ENCODE measurements at regions not wholly inside any gene's neighbourhood (a gene's known extent, or its start where the extent isn't known, plus 50 kb on each side); places are given as distances from the start of the nearest gene placed in this dataset.
"Not testable (repeated sequence)": the region's sequence is repeated elsewhere in the genome, so short reads cannot be mapped to it uniquely, and the experiment has no call there.

DNA sequence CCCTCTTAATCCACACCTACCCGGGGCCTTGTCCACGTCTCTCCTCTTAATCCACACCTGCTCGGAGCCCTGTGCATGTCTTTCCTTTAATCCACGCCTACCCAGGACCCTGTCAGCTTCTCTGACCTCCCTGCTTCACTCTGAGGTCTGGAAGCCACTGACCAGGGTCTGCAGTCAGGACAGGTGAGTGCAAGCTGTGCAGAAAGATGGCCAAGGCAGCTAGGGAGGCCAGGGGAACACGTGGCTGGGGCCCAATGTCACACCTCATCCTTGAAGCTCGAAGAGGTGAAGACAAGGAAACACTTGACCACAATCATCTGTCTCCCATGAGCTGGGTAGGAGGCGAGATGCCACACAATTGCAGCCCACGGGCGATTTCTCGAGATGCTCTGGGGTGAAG, 1516.9 kb downstream of the BRD1 start:
- DNase-seq = no peak

DNA sequence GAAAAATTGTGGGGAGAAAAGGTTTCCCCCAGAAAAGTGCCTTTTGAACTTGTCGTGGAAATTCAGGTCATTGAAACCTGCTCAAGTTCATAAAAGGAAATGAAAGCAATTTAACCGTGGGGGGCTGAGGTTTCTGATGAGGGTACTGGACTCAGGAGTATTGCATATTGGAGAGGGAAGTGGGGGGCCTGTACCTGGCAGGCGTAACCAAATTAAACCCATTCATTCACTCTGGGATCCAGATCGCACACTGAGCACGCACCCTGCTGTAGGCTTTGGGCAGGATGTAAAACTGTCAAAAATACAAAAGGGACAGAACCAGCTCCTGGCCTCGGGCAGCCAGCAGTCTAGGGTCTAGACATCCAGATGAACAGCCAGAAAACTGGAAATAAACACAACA, 1517.4 kb downstream of the BRD1 start:
- no peak for DNase-seq

DNA sequence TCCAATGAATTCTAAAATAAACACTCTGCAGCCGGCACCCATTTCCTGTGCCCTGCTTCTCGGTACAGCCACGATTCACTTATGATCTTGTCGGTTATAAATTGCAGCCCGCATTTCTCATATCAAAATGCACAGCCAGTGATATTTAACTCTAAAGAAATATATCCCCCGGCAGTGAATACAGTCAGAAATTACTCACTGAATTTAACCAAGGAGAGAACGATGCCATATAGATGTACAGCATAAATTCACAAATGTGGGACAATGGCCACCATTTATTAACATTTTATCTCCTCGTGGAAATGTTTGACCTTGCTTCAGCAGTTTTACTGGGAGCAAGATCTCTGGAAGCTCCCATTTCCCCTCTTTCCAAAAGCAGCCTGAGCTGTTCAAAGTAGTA, 1517.8 kb downstream of the BRD1 start:
- no peak for DNase-seq

DNA sequence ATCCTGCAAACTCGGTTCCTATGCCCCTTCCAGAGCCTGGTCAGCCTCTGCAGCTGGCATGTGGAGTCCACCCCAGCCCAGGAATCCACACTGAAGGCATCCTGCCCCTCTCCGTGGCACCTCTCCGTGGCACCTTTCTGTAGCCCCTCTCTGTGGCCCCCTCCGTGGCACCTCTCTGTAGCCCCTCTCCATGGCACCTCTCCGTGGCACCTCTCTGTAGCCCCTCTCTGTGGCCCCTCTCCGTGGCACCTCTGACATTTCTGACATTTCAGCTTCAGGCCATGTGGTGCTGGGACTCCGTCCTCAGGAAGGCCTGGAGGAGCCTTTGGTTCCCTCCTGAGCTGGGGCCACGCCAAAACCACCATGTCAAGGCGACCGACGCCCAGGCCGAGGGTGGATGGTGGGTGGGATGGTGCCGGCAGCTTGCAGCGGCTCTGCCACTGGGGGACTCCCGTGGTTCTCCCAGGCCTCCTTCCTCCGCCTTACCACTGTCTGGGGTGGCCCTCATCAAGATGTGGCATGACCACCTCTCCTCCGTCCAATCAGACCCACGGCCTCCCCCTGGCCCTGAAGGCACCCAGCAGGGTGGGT, 1518.5 kb downstream of the BRD1 start:
- no peak for DNase-seq

DNA sequence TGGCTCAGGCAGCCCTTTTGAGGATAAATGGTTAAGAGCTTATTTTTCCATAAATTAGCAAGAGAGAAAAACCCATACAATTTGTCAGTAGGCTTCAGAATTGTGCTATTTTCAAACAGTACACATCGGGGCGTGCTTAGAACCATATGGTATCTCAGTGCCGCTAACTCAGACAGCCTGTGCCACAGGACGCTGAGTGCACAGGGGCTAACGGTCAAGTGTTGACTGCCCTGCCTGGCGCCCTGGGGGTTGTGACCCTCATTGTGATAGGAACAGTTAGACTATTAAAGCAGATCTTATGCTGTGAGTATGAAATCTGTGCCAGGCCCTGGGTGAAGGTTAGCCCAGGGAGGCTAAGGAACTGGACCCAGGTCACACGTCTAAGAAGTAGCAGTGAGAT, 1519.7 kb downstream of the BRD1 start:
- DNase-seq = no peak

DNA sequence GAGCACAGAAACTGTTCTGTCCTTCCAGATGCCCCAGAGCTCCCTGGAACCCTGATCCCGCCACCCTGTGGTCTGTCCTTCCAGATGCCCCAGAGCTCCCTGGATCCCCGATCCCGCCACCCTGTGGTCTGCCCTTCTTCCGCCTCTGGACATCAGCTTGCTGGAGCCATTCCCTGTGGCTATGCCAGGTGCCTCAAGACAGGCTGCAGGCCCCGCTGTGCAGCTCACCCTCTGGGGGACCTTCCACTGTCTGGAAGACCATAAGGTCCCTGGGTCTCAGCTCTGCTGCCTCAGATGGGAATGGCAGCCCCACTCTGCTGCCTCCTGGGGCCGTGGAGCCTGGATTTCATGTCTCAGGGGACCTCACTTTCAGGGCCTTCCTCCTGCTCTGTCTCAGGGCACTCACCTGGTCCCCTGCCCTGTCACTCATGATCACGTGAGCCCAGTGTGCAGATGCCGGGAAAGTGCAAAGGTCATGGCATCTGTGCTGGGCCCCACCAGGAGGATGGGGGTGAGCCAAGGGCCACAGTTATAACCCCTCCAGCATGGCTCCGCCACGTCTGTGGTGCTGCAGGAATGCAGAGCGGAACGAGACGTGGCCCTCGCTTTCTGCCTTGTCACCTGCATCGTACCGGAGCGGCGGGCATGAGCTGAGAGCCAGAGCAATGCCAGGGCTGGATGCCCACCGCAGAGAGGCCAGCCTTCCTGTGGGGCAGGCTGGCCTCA, 1520.7 kb downstream of the BRD1 start:
- DNase-seq = no peak

DNA sequence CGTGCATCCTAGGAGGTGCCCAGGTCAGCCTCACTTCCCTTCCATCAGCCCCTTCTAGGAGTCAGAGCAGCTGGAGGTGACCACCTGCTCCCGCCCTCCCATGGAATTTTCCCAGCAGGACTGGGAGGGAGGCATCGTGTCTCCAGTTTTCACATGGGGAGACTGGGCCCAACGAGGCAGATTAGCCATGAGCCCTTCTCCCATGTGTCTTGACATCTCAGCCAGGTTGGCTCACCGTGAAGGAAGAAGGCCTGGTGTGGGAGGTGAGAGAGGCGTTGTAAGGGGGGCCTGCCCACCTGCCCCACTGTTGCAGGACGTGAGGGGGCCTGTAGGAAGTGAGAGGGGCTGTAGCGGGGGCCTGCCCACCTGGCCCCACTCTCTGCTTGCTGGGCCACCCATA, 1521.4 kb downstream of the BRD1 start:
- no peak for DNase-seq

DNA sequence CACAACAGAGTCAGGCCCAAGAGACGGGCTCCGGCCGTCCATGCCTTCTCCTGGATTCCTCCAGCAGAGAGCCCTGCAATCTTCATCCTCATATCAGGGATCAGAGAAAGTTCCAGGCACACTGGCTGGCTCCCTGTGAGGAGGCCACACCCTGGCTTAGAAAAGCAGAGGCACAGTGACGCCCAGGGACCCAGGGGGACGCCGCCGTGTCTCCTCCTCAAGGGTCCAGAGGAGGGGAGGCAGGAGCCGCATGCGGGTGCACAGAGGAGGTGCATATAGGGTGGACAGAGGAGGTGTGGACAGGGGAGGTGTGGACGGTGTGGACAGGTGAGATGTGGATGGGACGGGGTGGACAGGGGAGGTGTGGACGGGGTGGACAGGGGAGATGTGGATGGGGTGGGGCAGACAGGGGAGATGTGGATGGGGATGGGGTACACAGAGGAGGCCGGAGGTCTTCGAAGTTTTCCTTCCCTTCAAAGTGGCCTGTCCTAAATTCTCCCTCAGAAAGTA, 1521.9 kb downstream of the BRD1 start:
- DNase-seq = no peak

DNA sequence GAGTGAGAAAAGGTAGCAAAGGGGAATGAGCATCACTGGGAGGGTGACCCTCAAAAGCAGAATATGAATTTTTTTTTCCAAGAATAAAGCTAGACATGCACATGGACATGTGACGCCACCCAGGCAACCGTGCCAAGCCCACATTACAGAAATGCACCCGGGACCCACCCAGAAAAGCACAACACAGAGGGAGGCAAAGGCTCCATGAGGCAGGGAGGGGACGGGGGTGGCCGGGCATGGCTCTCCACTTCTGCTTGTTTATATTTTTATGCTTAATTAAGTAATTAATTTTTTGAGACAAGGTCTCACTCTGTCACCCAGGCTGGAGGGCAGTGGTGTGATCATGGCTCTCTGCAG, 1524.3 kb downstream of the BRD1 start:
- DNase-seq = no peak

DNA sequence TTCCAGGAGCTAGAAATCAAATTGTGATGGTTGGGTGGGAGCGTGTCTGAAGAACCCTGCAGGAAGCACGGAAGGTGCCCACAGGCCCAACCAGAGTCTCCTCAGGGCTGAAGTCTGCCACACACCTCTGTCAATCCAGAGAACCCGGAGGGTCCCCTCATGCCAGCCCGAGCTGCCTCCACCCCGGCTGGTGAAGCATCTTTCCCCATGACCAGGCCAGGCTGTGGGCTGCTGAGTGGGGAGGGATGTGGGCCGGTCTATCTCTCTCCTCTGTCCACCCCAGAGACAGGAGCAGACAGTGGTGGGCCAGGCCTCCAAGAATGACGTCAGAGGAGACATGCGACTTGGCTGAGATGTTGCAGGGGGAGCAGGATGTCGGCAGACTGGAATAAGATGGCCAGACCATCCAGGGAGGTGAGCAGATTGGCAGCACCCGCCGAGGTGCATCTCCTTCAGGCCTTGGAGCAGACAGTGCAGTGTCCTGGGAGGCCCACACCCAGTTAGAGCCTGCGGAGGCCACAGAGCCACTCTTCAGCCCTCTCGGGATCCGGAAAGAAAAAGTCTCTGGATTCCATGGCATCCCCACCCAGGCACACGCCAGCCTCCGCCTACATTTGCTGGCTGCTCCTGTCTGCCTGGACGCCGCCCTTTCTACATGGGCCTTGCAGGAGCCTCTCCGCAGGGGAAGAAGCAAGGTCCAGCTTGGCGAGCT, 1524.9 kb downstream of the BRD1 start:
- no peak for DNase-seq

DNA sequence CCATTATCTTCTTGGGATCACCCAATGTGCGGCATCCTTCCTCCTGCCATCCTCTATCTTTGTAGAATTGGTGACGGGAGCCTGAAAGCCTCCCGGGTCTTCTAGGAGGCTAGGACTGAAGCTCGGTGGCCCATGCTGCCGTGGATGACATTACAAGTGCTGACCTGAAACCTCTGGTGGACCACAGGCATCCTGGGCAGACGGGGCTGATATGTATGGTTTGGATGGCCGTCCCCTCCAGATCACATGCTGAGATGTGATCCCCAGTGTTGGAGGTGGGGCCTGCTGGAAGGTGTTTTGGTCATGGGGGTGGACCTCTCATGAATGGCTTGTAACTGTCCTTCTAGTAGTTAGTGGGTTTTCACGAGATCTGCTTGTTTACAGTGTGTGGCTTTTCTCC, 1525.8 kb downstream of the BRD1 start:
- no peak for DNase-seq

DNA sequence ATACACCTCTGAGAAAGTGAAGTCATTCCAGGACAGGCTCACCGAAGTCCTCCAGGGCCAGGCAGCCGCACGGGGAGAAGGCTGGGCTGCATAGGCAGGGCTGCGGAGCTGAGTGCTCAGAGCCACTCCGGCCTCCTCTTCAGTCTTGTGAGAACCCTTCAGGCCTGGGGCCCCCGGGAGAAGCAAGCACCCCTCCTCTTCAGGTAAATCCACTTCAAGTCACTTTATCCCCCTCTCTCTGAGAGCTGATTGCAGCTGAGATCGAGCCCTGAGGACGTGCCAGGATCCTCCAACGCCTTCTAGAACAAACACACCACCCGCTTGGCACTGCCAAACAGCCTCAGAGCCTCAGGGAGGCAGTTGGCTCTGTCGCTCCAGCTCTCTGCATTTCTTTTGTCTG, 1526.3 kb downstream of the BRD1 start:
- no peak for DNase-seq

DNA sequence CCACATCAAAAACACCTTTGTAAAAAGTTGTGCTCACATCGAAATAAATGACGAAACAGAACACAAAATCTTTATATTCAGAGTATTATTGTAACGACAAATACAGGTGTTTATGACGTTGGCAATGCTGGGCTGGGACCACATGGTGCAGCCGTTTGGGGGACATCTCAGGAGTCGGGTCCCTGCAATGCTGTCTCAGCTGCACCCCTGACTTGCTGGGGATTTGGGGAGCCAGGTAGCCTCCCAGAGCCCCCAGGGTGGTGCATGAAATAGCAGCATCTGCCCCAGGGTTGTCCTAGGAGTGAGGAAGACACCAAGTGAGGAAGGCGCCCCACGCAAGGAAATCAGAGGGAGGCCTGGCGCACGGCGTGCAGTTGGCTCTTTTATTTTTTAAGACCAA, 1526.8 kb downstream of the BRD1 start:
- DNase-seq = no peak

DNA sequence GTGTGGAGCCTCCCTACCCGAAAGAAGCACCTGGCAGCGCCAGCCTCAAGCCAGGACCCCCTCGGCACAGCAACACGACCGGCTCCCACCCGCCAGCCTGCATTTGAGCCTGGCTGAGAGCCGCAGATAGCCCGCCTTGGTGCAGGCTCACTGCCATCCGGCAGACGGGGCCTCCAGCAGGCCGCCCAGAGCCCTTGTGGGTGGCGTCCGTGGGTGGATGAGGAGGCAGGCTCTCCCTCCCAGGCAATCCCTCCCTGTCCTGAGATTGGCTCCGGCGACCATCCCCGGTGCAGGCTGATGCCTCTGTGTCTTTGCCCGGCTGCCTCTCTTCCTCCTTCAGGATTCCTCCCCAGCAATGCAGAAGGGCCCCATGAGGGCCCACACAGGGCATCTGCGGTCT, 1527.9 kb downstream of the BRD1 start:
- no peak for DNase-seq

DNA sequence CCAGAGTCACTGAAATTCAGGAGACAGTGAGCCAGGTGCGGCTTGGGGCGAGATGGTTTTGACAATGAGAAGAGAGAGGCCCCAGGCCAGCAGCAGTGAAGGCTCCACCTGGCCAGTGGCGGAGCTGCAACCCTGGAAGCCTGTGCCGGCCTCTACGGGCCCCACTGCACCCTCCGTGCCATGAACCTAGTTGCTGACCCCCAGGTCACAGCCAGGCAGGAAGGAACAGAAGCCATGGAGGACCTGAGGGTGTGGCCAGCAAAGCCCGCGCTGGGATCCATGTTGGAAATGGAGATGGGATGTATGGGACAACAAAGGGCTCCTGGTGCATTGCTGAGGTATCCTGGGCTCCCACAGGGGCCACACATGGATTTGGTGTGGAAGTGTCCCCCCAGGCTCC, 1528.5 kb downstream of the BRD1 start:
- no peak for DNase-seq

DNA sequence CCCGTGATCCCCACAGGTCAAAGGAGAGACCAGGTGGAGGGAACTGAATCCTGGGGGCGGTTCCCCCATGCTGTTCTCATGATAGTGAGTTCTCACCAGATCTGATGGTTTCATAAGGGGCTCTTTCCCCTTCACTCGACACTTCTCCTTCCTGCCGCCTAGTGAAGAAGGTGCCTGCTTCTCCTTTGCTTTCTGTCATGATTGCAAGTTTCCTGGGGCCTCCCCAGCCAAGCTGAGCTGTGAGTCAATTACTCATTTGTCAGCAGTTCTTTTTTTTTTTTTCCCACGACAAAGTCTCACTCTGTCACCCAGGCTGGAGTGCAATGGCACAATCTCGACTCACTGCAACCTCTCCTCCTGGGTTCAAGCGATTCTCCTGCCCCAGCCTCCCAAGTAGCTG, 1530.4 kb downstream of the BRD1 start:
- no peak for DNase-seq

DNA sequence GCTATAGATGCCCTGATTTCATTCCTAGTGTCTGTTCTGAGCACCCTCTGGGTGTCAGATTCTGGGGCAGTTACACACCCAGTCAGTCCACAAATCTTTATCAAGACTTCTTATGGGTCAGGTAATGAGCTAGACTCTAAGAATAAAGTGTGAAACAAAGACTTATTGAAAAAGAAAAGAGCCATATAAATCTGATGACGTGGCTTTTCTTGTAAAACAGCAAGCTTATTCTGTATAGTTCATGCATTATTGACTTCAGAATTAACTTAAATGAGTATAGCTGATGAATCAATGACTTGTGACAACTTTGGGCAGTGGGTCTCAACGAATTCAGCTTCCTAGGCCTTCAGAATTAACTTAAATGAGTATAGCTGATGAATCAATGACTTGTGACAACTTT, 1527.5 kb downstream of the TBC1D22A start:
- DNase-seq = not testable (repeated sequence)

DNA sequence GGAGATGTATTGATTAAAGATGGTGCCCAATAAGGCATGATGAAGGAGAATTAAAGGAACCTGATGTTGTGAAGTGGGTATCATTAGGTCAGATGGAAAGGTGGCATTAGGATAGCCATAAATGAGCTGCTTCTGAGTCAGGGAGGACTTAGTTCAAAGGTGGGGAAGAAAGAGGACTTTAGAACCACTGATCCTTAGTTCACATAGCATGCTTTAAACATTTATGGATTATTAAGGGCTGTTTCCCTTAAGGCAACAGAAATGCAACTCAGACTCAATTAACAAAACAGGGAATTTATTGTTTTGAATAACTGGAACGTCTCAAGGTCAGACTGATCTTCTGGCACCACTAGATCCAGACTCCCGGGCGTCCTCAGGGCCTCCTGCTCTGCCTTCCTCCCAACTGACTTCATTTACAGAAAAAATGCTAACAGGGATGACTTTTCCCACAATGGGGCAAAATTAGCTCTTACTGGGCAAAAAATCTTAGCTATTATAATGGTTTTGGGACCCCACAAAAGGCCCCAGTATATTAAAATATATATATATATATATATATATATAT, 1526.0 kb downstream of the TBC1D22A start:
- no peak for DNase-seq

DNA sequence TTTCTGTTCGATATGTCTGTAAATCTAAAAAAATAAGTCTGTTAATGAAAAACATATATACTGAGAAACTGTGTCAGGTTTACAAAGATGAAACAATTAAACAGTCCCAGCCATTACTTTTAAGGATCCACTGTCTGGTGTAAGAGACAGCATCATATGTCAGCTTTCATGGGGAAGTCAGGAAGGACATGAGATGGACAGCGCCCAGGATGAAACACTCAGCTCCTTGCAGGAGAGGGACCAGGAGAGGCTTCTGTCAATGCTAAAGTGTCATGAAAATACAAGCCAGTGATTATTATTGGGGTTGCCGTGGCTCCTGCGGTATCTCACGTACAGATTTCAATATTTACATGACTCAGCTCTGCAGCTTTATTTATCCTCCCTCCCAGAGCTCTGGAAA, 1524.6 kb downstream of the TBC1D22A start:
- DNase-seq = no peak

DNA sequence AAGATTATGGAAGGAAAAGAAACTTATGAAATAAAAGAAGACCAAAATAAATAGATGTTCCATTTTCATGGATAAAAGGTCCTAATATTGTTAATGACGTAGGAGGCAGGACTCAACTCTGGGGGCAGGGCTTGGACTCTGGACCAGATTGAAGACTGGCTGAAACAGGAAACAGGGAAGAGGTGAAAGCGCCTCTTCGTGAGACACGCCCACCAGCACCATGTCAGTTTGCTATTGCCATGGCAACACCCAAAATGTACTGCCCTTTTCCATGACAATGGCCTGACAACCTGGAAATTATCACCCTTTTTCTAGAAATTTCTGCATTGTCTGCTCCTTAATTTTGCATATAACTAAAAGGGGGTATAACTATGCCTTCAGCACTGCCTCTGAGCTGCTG, 1522.2 kb downstream of the TBC1D22A start:
- DNase-seq = no peak

DNA sequence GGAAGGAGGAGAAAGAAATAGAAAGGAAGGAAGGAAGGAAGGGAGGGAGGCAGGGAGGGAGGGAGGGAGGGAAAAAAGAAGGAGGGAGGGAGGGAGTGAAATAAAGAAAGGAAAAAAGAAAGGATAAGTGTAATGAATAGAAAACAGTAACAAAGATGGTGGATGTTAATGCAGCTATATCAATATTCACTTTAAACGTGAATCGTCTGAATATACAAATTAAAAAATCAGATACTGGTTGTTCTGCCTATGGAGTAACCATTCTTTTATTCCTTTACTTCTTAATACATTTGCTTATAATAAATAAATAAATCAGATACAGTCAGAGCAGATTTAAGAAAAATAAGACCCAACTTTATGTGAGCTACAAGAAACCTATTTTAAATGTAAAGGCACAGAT, 1520.4 kb downstream of the TBC1D22A start:
- no peak for DNase-seq

DNA sequence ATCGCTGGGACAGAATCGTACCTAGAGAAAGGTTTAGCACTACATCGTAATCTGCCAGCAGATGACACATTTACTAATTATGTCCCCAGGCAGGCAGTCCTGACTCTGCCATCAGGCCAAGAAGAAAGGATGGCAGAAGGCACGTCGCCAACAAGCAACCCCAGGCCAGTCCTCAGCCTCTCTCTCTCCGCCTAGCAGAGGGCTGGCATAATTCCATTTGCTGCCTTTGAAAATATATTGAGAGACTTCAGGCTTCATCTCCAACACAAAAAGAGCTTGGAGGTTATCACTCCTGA, 1517.0 kb downstream of the TBC1D22A start:
- no peak for DNase-seq

DNA sequence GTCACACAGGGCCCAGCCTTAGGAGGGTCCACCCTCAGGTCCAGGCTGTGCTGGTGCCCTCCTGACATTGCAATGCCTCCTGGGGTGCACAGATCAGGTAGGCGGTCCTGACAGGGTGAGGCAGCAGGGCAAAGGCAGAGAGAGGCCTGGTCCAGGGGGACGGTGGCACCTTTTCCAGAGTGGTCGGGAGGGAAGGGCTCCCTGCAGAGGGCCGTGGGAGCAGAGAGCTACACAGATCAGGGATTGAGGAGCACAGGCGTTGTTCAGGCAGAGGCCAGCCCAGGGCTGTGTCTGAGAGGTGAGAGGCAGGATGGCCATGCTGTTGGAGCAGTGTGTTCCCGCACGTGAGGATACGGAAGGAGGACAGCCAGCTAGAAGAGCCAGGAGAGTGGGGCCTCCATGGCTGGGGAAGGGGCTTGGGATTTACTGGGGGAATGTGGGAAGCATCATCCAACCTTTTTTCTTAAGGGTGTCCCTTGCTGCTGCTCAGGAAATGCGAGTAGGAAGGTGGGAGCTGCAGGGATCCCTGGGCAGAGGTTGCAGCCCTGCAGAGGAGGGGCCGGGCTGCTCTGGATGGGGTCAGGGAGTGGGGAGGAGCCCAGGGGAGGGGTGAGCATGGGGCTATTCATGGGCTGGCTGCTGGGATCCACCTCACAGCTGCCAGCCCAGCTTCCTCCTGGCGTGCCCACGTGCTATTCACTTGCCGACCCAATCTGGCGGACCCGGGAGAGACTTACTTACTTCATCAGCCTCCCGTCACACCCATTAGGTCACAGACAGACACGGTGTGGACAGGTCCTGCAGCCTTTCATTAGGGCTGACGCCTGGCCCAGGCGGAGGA, 1516.4 kb downstream of the TBC1D22A start:
- DNase-seq = no peak

Data from CD4-positive, alpha-beta T cell treated with Interleukin-1 beta for 1 hour (primary cell).